Brain microvascular endothelial cell (primary cell): ENCODE measurements at regions not wholly inside any gene's neighbourhood (a gene's known extent, or its start where the extent isn't known, plus 50 kb on each side); places are given as distances from the start of the nearest gene placed in this dataset.

Experiments
- DNase-seq: peaks from one replicate; pipeline ENCODE4 v3.0.0-alpha.2; 2020
- H3K27ac ChIP-seq: fragments of 250-450 bp; sonication (Bioruptor Pico); 2 replicates; pipeline ENCODE4 v1.5.1; 2020; ENCODE audit warnings: mild to moderate bottlenecking, moderate library complexity
- H3K27me3 ChIP-seq: fragments of 250-450 bp; sonication (Bioruptor Pico); replicated peaks from 2 replicates; pipeline ENCODE4 v1.5.1; 2020; ENCODE audit warnings: mild to moderate bottlenecking
- H3K36me3 ChIP-seq: fragments of 250-450 bp; sonication (Bioruptor Pico); replicated peaks from 2 replicates; pipeline ENCODE4 v1.5.1; 2020; ENCODE audit warnings: mild to moderate bottlenecking
- H3K4me3 ChIP-seq: 2 replicates; pipeline ENCODE4 v1.5.1; 2011; ENCODE audit warnings: low read depth, mild to moderate bottlenecking, control low read depth, low read length, moderate library complexity
- in situ Hi-C: cut with HindIII; loops from 2 replicates; pipeline ENCODE4 v1.10.0; 2017; ENCODE audit warnings: low sequenced_read_pairs, low pct_ligation_motif_present
- TF ChIP-seq, protein P1 (sequence below): IDR thresholded peaks from 2 replicates; pipeline ENCODE4 v1.5.1; 2011; ENCODE audit warnings: low read depth, mild to moderate bottlenecking, moderate library complexity, low read length, control low read depth, inconsistent platforms; ENCODE audit errors: missing control alignments

- H3K4me3 ChIP-seq, result no peak overlapping the region
- H3K27ac ChIP-seq, result no peak overlapping the region
- H3K27me3 ChIP-seq, result no peaks in the 10 kb centered on the region
- H3K36me3 ChIP-seq, result no peaks in the 10 kb centered on the region
- in situ Hi-C loops, result loop anchor here (25.0 kb wide), 1 partner anchor 96 kb away; no protein-coding TSS in a partner anchor
- DNase-seq, result no peak
- TF ChIP-seq, protein P1, sequence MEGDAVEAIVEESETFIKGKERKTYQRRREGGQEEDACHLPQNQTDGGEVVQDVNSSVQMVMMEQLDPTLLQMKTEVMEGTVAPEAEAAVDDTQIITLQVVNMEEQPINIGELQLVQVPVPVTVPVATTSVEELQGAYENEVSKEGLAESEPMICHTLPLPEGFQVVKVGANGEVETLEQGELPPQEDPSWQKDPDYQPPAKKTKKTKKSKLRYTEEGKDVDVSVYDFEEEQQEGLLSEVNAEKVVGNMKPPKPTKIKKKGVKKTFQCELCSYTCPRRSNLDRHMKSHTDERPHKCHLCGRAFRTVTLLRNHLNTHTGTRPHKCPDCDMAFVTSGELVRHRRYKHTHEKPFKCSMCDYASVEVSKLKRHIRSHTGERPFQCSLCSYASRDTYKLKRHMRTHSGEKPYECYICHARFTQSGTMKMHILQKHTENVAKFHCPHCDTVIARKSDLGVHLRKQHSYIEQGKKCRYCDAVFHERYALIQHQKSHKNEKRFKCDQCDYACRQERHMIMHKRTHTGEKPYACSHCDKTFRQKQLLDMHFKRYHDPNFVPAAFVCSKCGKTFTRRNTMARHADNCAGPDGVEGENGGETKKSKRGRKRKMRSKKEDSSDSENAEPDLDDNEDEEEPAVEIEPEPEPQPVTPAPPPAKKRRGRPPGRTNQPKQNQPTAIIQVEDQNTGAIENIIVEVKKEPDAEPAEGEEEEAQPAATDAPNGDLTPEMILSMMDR, result no peak
These were observed 167.6 kb downstream of the ABHD5 start for GRCh38 chr3:43858294-43858701.

DNA sequence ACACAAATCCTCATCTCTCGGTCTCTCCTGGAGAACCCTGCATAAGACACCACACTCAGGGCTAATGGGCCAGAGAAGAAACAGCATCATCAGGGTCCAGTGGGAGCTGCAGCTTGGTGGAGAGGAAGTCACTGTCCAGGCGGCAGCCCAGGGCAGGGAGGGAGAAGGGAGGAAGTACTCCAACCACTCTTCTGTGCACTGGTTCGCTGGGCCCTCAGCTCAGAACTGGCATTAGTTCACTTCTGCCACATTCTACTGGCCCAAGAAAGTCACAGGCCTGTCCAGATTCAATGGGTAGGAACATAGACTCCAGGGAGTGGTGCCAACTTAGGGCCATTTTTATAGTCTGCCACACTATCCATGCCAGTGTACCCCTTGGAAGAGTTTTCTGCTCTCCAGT is 169.0 kb downstream of the ABHD5 start:
- TF ChIP-seq, protein P1, result no peak
- Histone ChIP-seq H3K4me3 (no peak overlapping the region), H3K27ac (no peak overlapping the region), H3K36me3 (no peaks in the 10 kb centered on the region), H3K27me3 (no peaks in the 10 kb centered on the region)
- no peak for DNase-seq
- in situ Hi-C loops, result loop anchor here (25.0 kb wide), 1 partner anchor 97 kb away; no protein-coding TSS in a partner anchor

GRCh38 chr3:43861635-43862034 is 170.9 kb downstream of the ABHD5 start:
- Histone ChIP-seq H3K27ac (no peak overlapping the region), H3K36me3 (no peaks in the 10 kb centered on the region), H3K4me3 (no peak overlapping the region), H3K27me3 (no peaks in the 10 kb centered on the region)
- TF ChIP-seq, protein P1, result no peak
- DNase-seq, result no peak
- in situ Hi-C loops, result loop anchor here (25.0 kb wide), 1 partner anchor 99 kb away; no protein-coding TSS in a partner anchor

DNA sequence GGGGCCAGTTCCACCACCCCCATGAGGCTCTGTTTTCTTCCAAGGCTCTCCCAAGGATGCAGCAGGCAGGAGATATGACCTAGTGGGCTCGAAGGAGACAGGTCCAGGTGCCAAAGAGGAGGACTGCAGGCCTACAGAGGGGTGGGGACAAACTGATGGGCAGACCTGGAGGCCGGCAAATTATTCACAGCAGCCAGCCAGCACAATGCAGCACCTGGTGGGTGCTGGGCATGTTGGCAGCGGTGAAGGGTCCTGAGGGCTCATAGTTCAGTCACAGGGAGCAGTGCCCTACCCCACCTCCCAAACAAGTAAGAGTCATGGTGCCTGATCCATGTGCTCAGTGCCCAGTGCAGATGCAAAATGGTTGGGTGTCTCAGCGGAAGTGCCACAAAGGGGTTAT is 171.7 kb downstream of the ABHD5 start:
- no peaks in the 10 kb centered on the region for H3K36me3 ChIP-seq
- DNase-seq, result no peak
- in situ Hi-C loops, result loop anchor here (25.0 kb wide), 1 partner anchor 100 kb away; no protein-coding TSS in a partner anchor
- no peaks in the 10 kb centered on the region for H3K27me3 ChIP-seq
- no peak overlapping the region for H3K4me3 ChIP-seq
- TF ChIP-seq, protein P1, result no peak
- no peak overlapping the region for H3K27ac ChIP-seq

GRCh38 chr3:43862992-43863805 is 172.5 kb downstream of the ABHD5 start:
- Histone ChIP-seq H3K4me3 (no peak overlapping the region), H3K27me3 (no peaks in the 10 kb centered on the region), H3K36me3 (no peaks in the 10 kb centered on the region), H3K27ac (no peak overlapping the region)
- in situ Hi-C loops, result loop anchor here (25.0 kb wide), 1 partner anchor 101 kb away; no protein-coding TSS in a partner anchor
- TF ChIP-seq, protein P1, result no peak
- no peak for DNase-seq
